Keratinocyte (primary cell): ENCODE measurements at regions not wholly inside any gene's neighbourhood (a gene's known extent, or its start where the extent isn't known, plus 50 kb on each side); places are given as distances from the start of the nearest gene placed in this dataset.

Experiments
- DNase-seq: peaks from one replicate; pipeline ENCODE4 v3.0.0-alpha.2; 2011; ENCODE audit warnings: low read depth, missing footprints, low spot score
- FAIRE-seq: peaks from 2 replicates; lab custom pipeline; 2011; peaks lifted over from hg19 to GRCh38; lab: Jason Lieb, UNC
- H2AFZ ChIP-seq: 2 replicates; pipeline ENCODE4 v1.6.0; 2012; ENCODE audit warnings: low read length, control low read depth, inconsistent platforms; ENCODE audit not compliant: control insufficient read depth
- H3K27ac ChIP-seq: 2 replicates; pipeline ENCODE4 v1.5.1; 2011; ENCODE audit warnings: low read length; ENCODE audit not compliant: control insufficient read depth, insufficient read depth
- H3K27me3 ChIP-seq: 3 replicates; pipeline ENCODE4 v1.6.0; 2011; ENCODE audit warnings: low read length; ENCODE audit not compliant: control insufficient read depth, insufficient read depth; ENCODE audit errors: extremely low read depth
- H3K36me3 ChIP-seq, 2 experiments: 2 replicates in 1 of 2; 3 replicates in 1 of 2; pipeline ENCODE4 v1.5.1; 2011; ENCODE audit warnings: low read length in 2 of 2, mild to moderate bottlenecking in 1 of 2; ENCODE audit not compliant: control insufficient read depth in 2 of 2, insufficient read depth in 2 of 2; ENCODE audit errors: extremely low read depth in 1 of 2
- H3K4me1 ChIP-seq: 3 replicates; pipeline ENCODE4 v1.5.1; 2011; ENCODE audit warnings: low read length; ENCODE audit not compliant: control insufficient read depth, insufficient read depth; ENCODE audit errors: extremely low read depth
- H3K4me2 ChIP-seq: 3 replicates; pipeline ENCODE4 v1.6.0; 2011; ENCODE audit warnings: low read depth, low read length; ENCODE audit not compliant: control insufficient read depth, insufficient read depth; ENCODE audit errors: extremely low read depth
- H3K4me3 ChIP-seq, 3 experiments: fragments of 200-600 bp in 1 of 3; sonication (generic) in 1 of 3; 2 replicates in 2 of 3; 3 replicates in 1 of 3; pipeline ENCODE4 v1.5.1; 2011 to 2016; ENCODE audit warnings: low read length in 3 of 3, mild to moderate bottlenecking in 3 of 3, control low read depth in 2 of 3, inconsistent platforms in 1 of 3, low read depth in 1 of 3, mixed read lengths in 1 of 3, mixed run types in 1 of 3, moderate library complexity in 1 of 3; ENCODE audit not compliant: control insufficient read depth in 2 of 3, insufficient read depth in 2 of 3; ENCODE audit errors: extremely low read depth in 1 of 3
- H3K79me2 ChIP-seq: 2 replicates; pipeline ENCODE4 v1.6.0; 2012; ENCODE audit warnings: low read length; ENCODE audit not compliant: control insufficient read depth, insufficient read depth
- H3K9ac ChIP-seq: 3 replicates; pipeline ENCODE4 v1.6.0; 2011; ENCODE audit warnings: low read length; ENCODE audit not compliant: control insufficient read depth, insufficient read depth; ENCODE audit errors: extremely low read depth
- H3K9me1 ChIP-seq: 3 replicates; pipeline ENCODE4 v1.6.0; 2011; ENCODE audit warnings: low read length; ENCODE audit not compliant: control insufficient read depth, insufficient read depth; ENCODE audit errors: extremely low read depth
- H3K9me3 ChIP-seq: 2 replicates; pipeline ENCODE4 v1.5.1; 2012; ENCODE audit warnings: low read depth, low read length; ENCODE audit not compliant: control insufficient read depth
- H4K20me1 ChIP-seq: 3 replicates; pipeline ENCODE4 v1.6.0; 2011; ENCODE audit warnings: low read length; ENCODE audit not compliant: control insufficient read depth, insufficient read depth; ENCODE audit errors: extremely low read depth
- CTCF ChIP-seq, 3 experiments: IDR thresholded peaks in 1 of 3; conservative IDR thresholded peaks in 1 of 3; optimal IDR thresholded peaks in 1 of 3; 2 replicates in 2 of 3; 3 replicates in 1 of 3; pipeline versions ENCODE3 to v1.5.1; 2011; ENCODE audit warnings: low read length in 3 of 3, mild to moderate bottlenecking in 3 of 3, moderate library complexity in 2 of 3, control low read depth in 1 of 3, inconsistent platforms in 1 of 3; ENCODE audit not compliant: insufficient read depth in 2 of 3; ENCODE audit errors: extremely low read depth in 1 of 3
- EZH2 ChIP-seq: IDR thresholded peaks from one replicate; pipeline ENCODE4 v1.6.1; 2012; ENCODE audit warnings: inconsistent platforms, mild to moderate bottlenecking, low read length, moderate library complexity
- dilution Hi-C: fragments of 300-500 bp; cut with MboI; formaldehyde crosslinking; loops from one replicate; pipeline ENCODE4 v1.7.0; 2020; ENCODE audit warnings: low sequenced_read_pairs; ENCODE audit not compliant: extremely low pct_ligation_motif_present

- no peaks in the 10 kb centered on the region for H3K9me1 ChIP-seq
- FAIRE-seq, result no peak
- H3K79me2 ChIP-seq, result no peaks in the 10 kb centered on the region
- no peak for DNase-seq
- H3K27me3 ChIP-seq, result no peaks in the 10 kb centered on the region
- no peaks in the 10 kb centered on the region for H3K36me3 ChIP-seq
- no peaks in the 10 kb centered on the region for H4K20me1 ChIP-seq
- H3K9ac ChIP-seq, result no peak overlapping the region
- no peak overlapping the region for H3K27ac ChIP-seq
- no peak for TF ChIP-seq EZH2
- no peak for TF ChIP-seq CTCF (optimal IDR thresholded peaks at IDR 0.05 in 1 of 3, IDR thresholded peaks at IDR 0.05 in 1 of 3, conservative IDR thresholded peaks at IDR 0.05 in 1 of 3; ENCODE audit: extremely low read depth in 1 of 3, insufficient read depth in 2 of 3, low read length in 3 of 3)
- H3K9me3 ChIP-seq, result no peaks in the 10 kb centered on the region
- no peak overlapping the region for H3K4me3 ChIP-seq
- H2AFZ ChIP-seq, result no peak overlapping the region
- no peak overlapping the region for H3K4me2 ChIP-seq
- no peaks in the 10 kb centered on the region for H3K4me1 ChIP-seq
- dilution Hi-C loops, result no loop called here
These were observed 72.6 kb upstream of the CNEP1R1 start for GRCh38 chr16:49952386-49952785.

- H3K9me1 ChIP-seq, result no peaks in the 10 kb centered on the region
- no peaks in the 10 kb centered on the region for H3K27me3 ChIP-seq
- H4K20me1 ChIP-seq, result no peaks in the 10 kb centered on the region
- H3K79me2 ChIP-seq, result no peaks in the 10 kb centered on the region
- H3K36me3 ChIP-seq, result no peaks in the 10 kb centered on the region
- DNase-seq (no peak), FAIRE-seq (no peak)
- dilution Hi-C loops, result no loop called here
- no peak overlapping the region for H3K27ac ChIP-seq
- no peak overlapping the region for H3K9ac ChIP-seq
- TF ChIP-seq CTCF (optimal IDR thresholded peaks at IDR 0.05 in 1 of 3, IDR thresholded peaks at IDR 0.05 in 1 of 3, conservative IDR thresholded peaks at IDR 0.05 in 1 of 3; ENCODE audit: extremely low read depth in 1 of 3, insufficient read depth in 2 of 3, low read length in 3 of 3), result no peak
- no peak for TF ChIP-seq EZH2
- no peak overlapping the region for H2AFZ ChIP-seq
- no peaks in the 10 kb centered on the region for H3K9me3 ChIP-seq
- no peak overlapping the region for H3K4me3 ChIP-seq
- H3K4me1 ChIP-seq, result no peaks in the 10 kb centered on the region
- no peak overlapping the region for H3K4me2 ChIP-seq
These were observed 71.9 kb upstream of the CNEP1R1 start for GRCh38 chr16:49953090-49953489.
